Neural crest cell (in vitro differentiated cells): ENCODE measurements at regions not wholly inside any gene's neighbourhood (a gene's known extent, or its start where the extent isn't known, plus 50 kb on each side); places are given as distances from the start of the nearest gene placed in this dataset.

Experiments
- DNase-seq: peaks from one replicate; pipeline ENCODE4 v3.0.0; 2021; ENCODE audit warnings: low read depth, mixed read lengths, low spot score
- H3K27ac Mint-ChIP-seq: one replicate; pipeline ENCODE4 v1.8.0; 2021; ENCODE audit warnings: mild to moderate bottlenecking, mixed read lengths; ENCODE audit not compliant: unreplicated experiment
- H3K27me3 Mint-ChIP-seq: 2 replicates; pipeline ENCODE4 v1.8.0; 2021; ENCODE audit warnings: low read depth, mild to moderate bottlenecking, mixed read lengths
- H3K36me3 Mint-ChIP-seq: 2 replicates; pipeline ENCODE4 v1.8.0; 2021; ENCODE audit warnings: low read depth, mild to moderate bottlenecking, mixed read lengths
- H3K4me1 Mint-ChIP-seq: 2 replicates; pipeline ENCODE4 v1.8.0; 2021; ENCODE audit warnings: mixed read lengths
- H3K4me3 Mint-ChIP-seq: one replicate; pipeline ENCODE4 v1.8.0; 2021; ENCODE audit warnings: mild to moderate bottlenecking, mixed read lengths
- H3K9me3 Mint-ChIP-seq: 2 replicates; pipeline ENCODE4 v1.8.0; 2021; ENCODE audit warnings: mixed read lengths
- CTCF ChIP-seq: fragments of 200-600 bp; sonication (generic); conservative IDR thresholded peaks from 2 replicates; pipeline ENCODE4 v1.5.0; 2021; ENCODE audit warnings: antibody characterized with exemption, mild to moderate bottlenecking

- Mint-ChIP-seq H3K27ac (no peak overlapping the region), H3K4me1 (no peaks in the 10 kb centered on the region), H3K4me3 (no peak overlapping the region), H3K9me3 (no peaks in the 10 kb centered on the region), H3K36me3 (no peaks in the 10 kb centered on the region), H3K27me3 (peaks cover 7% of the 10 kb centered on the region)
- no peak for DNase-seq
- TF ChIP-seq CTCF, result no peak
Measured at GRCh38 chr20:18926965-18927364, 113.4 kb downstream of the SCP2D1 start.

- no peak for TF ChIP-seq CTCF
- H3K4me1 Mint-ChIP-seq, result no peaks in the 10 kb centered on the region
- H3K9me3 Mint-ChIP-seq, result no peaks in the 10 kb centered on the region
- no peak for DNase-seq
- H3K27me3 Mint-ChIP-seq, result peaks cover 13% of the 10 kb centered on the region
- no peak overlapping the region for H3K4me3 Mint-ChIP-seq
- no peaks in the 10 kb centered on the region for H3K36me3 Mint-ChIP-seq
- no peak overlapping the region for H3K27ac Mint-ChIP-seq
Measured at GRCh38 chr20:18928626-18929025, 115.0 kb downstream of the SCP2D1 start.

DNA sequence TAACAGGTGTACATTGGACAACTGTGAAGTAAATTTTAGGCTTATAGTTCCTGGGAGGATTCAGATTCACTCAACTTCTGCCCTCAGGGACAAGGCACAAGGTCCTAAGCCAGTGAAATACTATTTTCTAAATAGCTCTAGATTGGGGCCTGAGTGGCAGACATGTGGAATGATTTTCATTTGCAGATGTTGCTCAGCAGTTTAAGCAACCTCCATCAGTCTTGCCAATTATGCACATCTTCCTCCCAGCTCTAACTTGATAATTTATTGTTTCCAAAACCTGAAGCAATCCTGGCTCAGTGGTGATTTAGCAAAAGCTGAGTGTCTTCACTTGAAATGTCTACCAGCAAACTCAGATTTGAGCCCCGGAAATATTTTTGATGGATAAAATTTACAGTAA, 116.2 kb downstream of the SCP2D1 start:
- TF ChIP-seq CTCF, result no peak
- no peaks in the 10 kb centered on the region for H3K9me3 Mint-ChIP-seq
- no peak for DNase-seq
- no peak overlapping the region for H3K27ac Mint-ChIP-seq
- H3K27me3 Mint-ChIP-seq, result peaks cover 21% of the 10 kb centered on the region
- no peaks in the 10 kb centered on the region for H3K4me1 Mint-ChIP-seq
- no peak overlapping the region for H3K4me3 Mint-ChIP-seq
- no peaks in the 10 kb centered on the region for H3K36me3 Mint-ChIP-seq

DNA sequence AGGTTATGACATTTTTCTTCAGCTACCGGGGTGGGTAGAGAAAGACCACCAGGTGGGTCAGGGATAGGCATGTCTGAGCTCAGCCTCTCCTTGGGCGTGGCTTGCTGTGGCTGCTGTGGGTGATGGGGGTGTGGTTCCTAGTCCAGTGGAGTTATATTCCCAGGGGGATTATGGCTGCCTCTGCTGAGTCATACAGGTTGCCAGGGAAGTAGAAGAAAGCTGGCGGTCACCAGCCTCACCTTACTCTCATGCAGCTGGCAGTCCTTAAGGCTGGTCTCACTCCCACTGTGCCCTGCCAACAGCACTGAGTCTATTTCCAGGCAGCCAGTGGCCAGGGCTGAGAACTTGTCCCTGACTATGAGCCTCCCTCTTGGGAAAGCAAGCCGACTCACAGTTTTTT, 130.0 kb downstream of the SCP2D1 start:
- H3K4me3 Mint-ChIP-seq, result no peak overlapping the region
- no peak overlapping the region for H3K27ac Mint-ChIP-seq

DNA sequence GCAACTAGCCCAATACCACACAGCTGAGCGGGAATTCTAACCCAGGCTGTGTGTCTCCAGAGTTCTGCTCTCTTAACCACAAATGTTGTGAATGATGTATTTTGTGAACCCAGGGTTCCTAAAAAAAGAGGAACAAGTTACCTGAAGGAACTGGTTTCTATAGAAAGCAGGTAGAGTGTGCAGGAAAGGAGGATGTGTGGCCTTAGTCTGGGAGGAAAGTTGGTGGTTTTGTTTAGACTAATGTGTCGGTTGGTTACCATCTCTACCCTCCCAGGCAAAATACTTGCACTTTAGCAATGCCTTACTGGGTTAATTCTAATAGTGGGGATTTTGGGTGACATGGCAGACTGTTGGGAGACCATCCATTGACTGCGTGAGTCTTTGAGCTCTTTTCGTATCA, 143.3 kb downstream of the SCP2D1 start:
- no peaks in the 10 kb centered on the region for H3K36me3 Mint-ChIP-seq
- no peak for DNase-seq
- peaks cover 3% of the 10 kb centered on the region for H3K27me3 Mint-ChIP-seq
- peaks cover 8% of the 10 kb centered on the region for H3K4me1 Mint-ChIP-seq
- no peak overlapping the region for H3K4me3 Mint-ChIP-seq
- TF ChIP-seq CTCF, result no peak
- H3K27ac Mint-ChIP-seq, result no peak overlapping the region
- H3K9me3 Mint-ChIP-seq, result peaks cover 7% of the 10 kb centered on the region

More for the DNA sequence above, 130.0 kb downstream of the SCP2D1 start:
- no peak for DNase-seq
- no peak for TF ChIP-seq CTCF
- Mint-ChIP-seq H3K4me1 (no peaks in the 10 kb centered on the region), H3K9me3 (no peaks in the 10 kb centered on the region), H3K36me3 (no peaks in the 10 kb centered on the region), H3K27me3 (peaks cover 27% of the 10 kb centered on the region)

- peaks cover 7% of the 10 kb centered on the region for H3K9me3 Mint-ChIP-seq
- H3K27me3 Mint-ChIP-seq, result peaks cover 8% of the 10 kb centered on the region
- H3K36me3 Mint-ChIP-seq, result no peaks in the 10 kb centered on the region
- no peak overlapping the region for H3K4me3 Mint-ChIP-seq
- TF ChIP-seq CTCF, result no peak
- no peak overlapping the region for H3K27ac Mint-ChIP-seq
- no peak for DNase-seq
- peaks cover 8% of the 10 kb centered on the region for H3K4me1 Mint-ChIP-seq
Measured at GRCh38 chr20:18957328-18957727, 143.7 kb downstream of the SCP2D1 start.
